ENCODE measurements at regions not wholly inside any gene's neighbourhood (a gene's known extent, or its start where the extent isn't known, plus 50 kb on each side); places are given as distances from the start of the nearest gene placed in this dataset.

DNA sequence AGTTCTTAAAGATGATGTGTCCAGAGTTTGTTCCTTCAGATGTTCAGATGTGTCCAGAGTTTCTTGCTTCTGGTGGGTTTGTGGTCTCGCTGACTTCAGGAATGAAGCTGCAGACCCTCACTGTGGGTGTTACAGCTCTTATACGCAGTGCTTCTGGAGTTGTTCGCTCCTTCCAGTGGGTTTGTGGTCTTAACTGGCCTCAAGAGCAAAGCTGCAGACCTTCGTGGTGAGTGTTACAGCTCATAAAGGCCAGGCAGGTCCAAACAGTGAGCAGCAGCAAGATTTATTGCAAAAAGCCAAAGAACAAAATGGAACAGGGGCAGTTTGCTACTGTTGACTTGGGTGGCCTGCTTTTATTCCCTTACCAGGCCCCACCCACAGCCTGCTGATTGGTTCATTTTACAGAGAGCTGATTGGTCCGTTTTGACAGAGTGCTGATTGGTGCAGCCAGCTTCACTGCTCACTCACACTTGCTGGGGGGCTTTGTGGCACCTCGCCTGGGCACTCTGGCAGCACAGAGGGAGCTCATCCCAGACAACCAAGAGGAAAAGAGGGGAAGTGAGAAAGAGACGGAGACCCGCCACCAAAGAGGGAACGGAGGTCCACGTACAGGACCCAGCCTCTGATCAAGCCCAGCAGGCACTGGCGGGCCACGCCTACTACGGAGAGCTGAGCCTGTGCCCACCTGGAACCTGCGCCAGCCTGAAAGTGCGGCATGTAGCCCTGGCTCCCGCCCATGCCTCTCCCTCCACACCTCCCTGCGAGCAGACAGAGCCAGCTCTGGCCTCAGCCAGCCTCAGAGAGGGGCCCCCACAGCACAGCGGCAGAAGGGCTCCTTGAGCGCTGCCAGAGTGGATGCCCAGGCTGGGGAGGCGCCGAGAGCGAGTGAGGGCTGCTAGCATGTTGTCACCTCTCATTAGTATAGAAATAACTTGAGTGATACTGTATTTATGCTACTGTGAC, 55.8 kb upstream of the SEMA3C start:
- H3K9me3 ChIP-seq: peaks cover 0 to 5% (median 0%) of the 10 kb centered on the region in 4 donors
- 90 to 92% methylated on average over 22 of the region's 22 CpGs for WGBS, 2 donors
- TF ChIP-seq, protein P1, sequence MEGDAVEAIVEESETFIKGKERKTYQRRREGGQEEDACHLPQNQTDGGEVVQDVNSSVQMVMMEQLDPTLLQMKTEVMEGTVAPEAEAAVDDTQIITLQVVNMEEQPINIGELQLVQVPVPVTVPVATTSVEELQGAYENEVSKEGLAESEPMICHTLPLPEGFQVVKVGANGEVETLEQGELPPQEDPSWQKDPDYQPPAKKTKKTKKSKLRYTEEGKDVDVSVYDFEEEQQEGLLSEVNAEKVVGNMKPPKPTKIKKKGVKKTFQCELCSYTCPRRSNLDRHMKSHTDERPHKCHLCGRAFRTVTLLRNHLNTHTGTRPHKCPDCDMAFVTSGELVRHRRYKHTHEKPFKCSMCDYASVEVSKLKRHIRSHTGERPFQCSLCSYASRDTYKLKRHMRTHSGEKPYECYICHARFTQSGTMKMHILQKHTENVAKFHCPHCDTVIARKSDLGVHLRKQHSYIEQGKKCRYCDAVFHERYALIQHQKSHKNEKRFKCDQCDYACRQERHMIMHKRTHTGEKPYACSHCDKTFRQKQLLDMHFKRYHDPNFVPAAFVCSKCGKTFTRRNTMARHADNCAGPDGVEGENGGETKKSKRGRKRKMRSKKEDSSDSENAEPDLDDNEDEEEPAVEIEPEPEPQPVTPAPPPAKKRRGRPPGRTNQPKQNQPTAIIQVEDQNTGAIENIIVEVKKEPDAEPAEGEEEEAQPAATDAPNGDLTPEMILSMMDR (IDR thresholded peaks at IDR 0.05): no peak
- TF ChIP-seq POLR2A (IDR thresholded peaks at IDR 0.05) (no peak), POLR2AphosphoS5 (IDR thresholded peaks at IDR 0.05) (no peak)
- no peak for DNase-seq
- peaks cover 0 to 10% (median 4%) of the 10 kb centered on the region in 4 donors for H3K4me1 ChIP-seq
- H3K4me3 ChIP-seq: no peak overlapping the region
- intact Hi-C loops (cut with DNase I): no loop called here
- no peaks in the 10 kb centered on the region for H3K36me3 ChIP-seq
- no peak overlapping the region for H3K27ac ChIP-seq
- no peaks in the 10 kb centered on the region for H3K27me3 ChIP-seq

- Histone ChIP-seq H3K4me3 (no peak overlapping the region), H3K9me3 (no peaks in the 10 kb centered on the region), H3K4me1 (peaks cover 0 to 10% (median 4%) of the 10 kb centered on the region in 4 donors), H3K36me3 (no peaks in the 10 kb centered on the region), H3K27me3 (no peaks in the 10 kb centered on the region), H3K27ac (peak overlapping the region in 1 of 4 donors; percentile 40)
- no peak for DNase-seq
- TF ChIP-seq, protein P1 (IDR thresholded peaks at IDR 0.05): no peak
- TF ChIP-seq POLR2AphosphoS5 (IDR thresholded peaks at IDR 0.05) (no peak), POLR2A (IDR thresholded peaks at IDR 0.05) (no peak), EP300 (IDR thresholded peaks at IDR 0.05) (no peak)
- intact Hi-C loops (cut with DNase I): no loop called here
- 90 to 92% methylated on average over 6 of the region's 6 CpGs for WGBS, 2 donors
Measured at GRCh38 chr7:80971225-80971624, 52.4 kb upstream of the SEMA3C start.

Small RNAs in the stretch of these regions (small RNA-seq; reads per million reads assigned to genes)
- 0 reads per million in 3 donors for gene AC004866.1

All from sigmoid colon (tissue), 6 donors.